CD4-positive, alpha-beta memory T cell (primary cell): ENCODE measurements at regions not wholly inside any gene's neighbourhood (a gene's known extent, or its start where the extent isn't known, plus 50 kb on each side); places are given as distances from the start of the nearest gene placed in this dataset.

Experiments
- CTCF ChIA-PET: fragments of 350-600 bp; sonication (Branson Sonifier 250); formaldehyde crosslinking; loops from one replicate; lab custom pipeline; 2021; ENCODE audit warnings: inconsistent platforms; ENCODE audit not compliant: partially characterized antibody; lab: Charles Lee
- POLR2A ChIA-PET: fragments of 350-600 bp; sonication (Branson Sonifier 250); formaldehyde crosslinking; loops from one replicate; lab custom pipeline; 2021; ENCODE audit not compliant: partially characterized antibody; lab: Charles Lee
- DNase-seq, 5 donors: peaks; one replicate each; pipeline versions ENCODE4 v3.0.0 to v3.0.0-alpha.2; 2020 to 2022; ENCODE audit warnings: mixed read lengths in 1 of 5
- H3K27ac ChIP-seq: one replicate; pipeline ENCODE4 v1.7.0; 2013; ENCODE audit warnings: low read depth, low read length
- H3K27me3 ChIP-seq: 2 replicates; pipeline ENCODE4 v1.7.0; 2013; ENCODE audit warnings: mild to moderate bottlenecking, low read length, moderate library complexity; ENCODE audit not compliant: insufficient read depth
- H3K36me3 ChIP-seq: 2 replicates; pipeline ENCODE4 v1.7.0; 2013; ENCODE audit warnings: mild to moderate bottlenecking, low read length, moderate library complexity; ENCODE audit not compliant: insufficient read depth
- H3K4me1 ChIP-seq: 2 replicates; pipeline ENCODE4 v1.7.0; 2013; ENCODE audit warnings: mild to moderate bottlenecking, low read length, moderate library complexity; ENCODE audit not compliant: insufficient read depth
- H3K4me3 ChIP-seq, 2 donors: one replicate each; pipeline ENCODE4 v1.7.0; 2013; ENCODE audit warnings: low read length in 2 of 2, mild to moderate bottlenecking in 1 of 2
- H3K9me3 ChIP-seq, 2 donors: one replicate each; pipeline ENCODE4 v1.7.0; 2013; ENCODE audit warnings: low read length in 2 of 2, control low read depth in 1 of 2; ENCODE audit not compliant: control insufficient read depth in 1 of 2
- H3K27ac Mint-ChIP-seq, 7 donors: one replicate each; pipeline ENCODE4 v1.8.0; 2020 to 2021; ENCODE audit warnings: mixed read lengths in 7 of 7, mild to moderate bottlenecking in 6 of 7, inconsistent platforms in 3 of 7, moderate library complexity in 3 of 7
- H3K27me3 Mint-ChIP-seq, 2 donors: one replicate each; pipeline ENCODE4 v1.8.0; 2020 to 2021; ENCODE audit warnings: mixed read lengths in 2 of 2
- H3K36me3 Mint-ChIP-seq, 2 donors: one replicate each; pipeline ENCODE4 v1.8.0; 2020 to 2021; ENCODE audit warnings: mixed read lengths in 2 of 2, inconsistent platforms in 1 of 2, mild to moderate bottlenecking in 1 of 2
- H3K4me1 Mint-ChIP-seq, 4 donors: one replicate each; pipeline ENCODE4 v1.8.0; 2020 to 2021; ENCODE audit warnings: mixed read lengths in 4 of 4, mild to moderate bottlenecking in 1 of 4
- H3K4me3 Mint-ChIP-seq, 8 donors: one replicate each; pipeline ENCODE4 v1.8.0; 2020 to 2021; ENCODE audit warnings: mixed read lengths in 8 of 8, mild to moderate bottlenecking in 7 of 8, moderate library complexity in 6 of 8, inconsistent platforms in 3 of 8
- H3K9me3 Mint-ChIP-seq, 8 donors: one replicate each; pipeline ENCODE4 v1.8.0; 2020 to 2021; ENCODE audit warnings: mixed read lengths in 8 of 8, mild to moderate bottlenecking in 5 of 8, inconsistent platforms in 3 of 8, moderate library complexity in 1 of 8
- intact Hi-C: fragments of 100-400 bp; cut with micrococcal nuclease; formaldehyde crosslinking; loops from one replicate; pipeline ENCODE4 v1.15.1; 2023

GRCh38 chr13:86051134-86052103, 252.2 kb upstream of the SLITRK6 start:
- DNase-seq = no peak
- Histone ChIP-seq H3K4me3 (no peak overlapping the region), H3K27me3 (no peaks in the 10 kb centered on the region), H3K9me3 (no peaks in the 10 kb centered on the region), H3K27ac (no peak overlapping the region), H3K4me1 (no peaks in the 10 kb centered on the region), H3K36me3 (no peaks in the 10 kb centered on the region)
- intact Hi-C loops = no loop called here
- POLR2A ChIA-PET = no interaction called here
- no peak overlapping the region for H3K27ac Mint-ChIP-seq
- no peak overlapping the region for H3K4me3 Mint-ChIP-seq
- H3K27me3 Mint-ChIP-seq = no peaks in the 10 kb centered on the region
- CTCF ChIA-PET = no interaction called here
- H3K36me3 Mint-ChIP-seq = no peaks in the 10 kb centered on the region
- peaks cover 0 to 25% (median 11%) of the 10 kb centered on the region in 8 donors for H3K9me3 Mint-ChIP-seq
- H3K4me1 Mint-ChIP-seq = no peaks in the 10 kb centered on the region

- H3K4me3 Mint-ChIP-seq = no peak overlapping the region
- POLR2A ChIA-PET = no interaction called here
- no peak for DNase-seq
- CTCF ChIA-PET = no interaction called here
- Histone ChIP-seq H3K27me3 (no peaks in the 10 kb centered on the region), H3K9me3 (no peaks in the 10 kb centered on the region), H3K36me3 (no peaks in the 10 kb centered on the region), H3K27ac (no peak overlapping the region), H3K4me1 (no peaks in the 10 kb centered on the region), H3K4me3 (no peak overlapping the region)
- intact Hi-C loops = no loop called here
- H3K9me3 Mint-ChIP-seq = peaks cover 0 to 11% (median 3%) of the 10 kb centered on the region in 8 donors
- no peaks in the 10 kb centered on the region for H3K4me1 Mint-ChIP-seq
- no peak overlapping the region for H3K27ac Mint-ChIP-seq
- no peaks in the 10 kb centered on the region for H3K27me3 Mint-ChIP-seq
- H3K36me3 Mint-ChIP-seq = no peaks in the 10 kb centered on the region
These were observed 239.3 kb upstream of the SLITRK6 start for GRCh38 chr13:86038490-86038889.

GRCh38 chr13:86020351-86021002, 221.3 kb upstream of the SLITRK6 start:
- H3K4me3 ChIP-seq = no peak overlapping the region
- H3K27me3 ChIP-seq = no peaks in the 10 kb centered on the region
- intact Hi-C loops = no loop called here
- Mint-ChIP-seq H3K9me3 (peaks cover 0 to 7% (median 2%) of the 10 kb centered on the region in 8 donors), H3K4me1 (no peaks in the 10 kb centered on the region), H3K4me3 (no peak overlapping the region), H3K36me3 (no peaks in the 10 kb centered on the region), H3K27me3 (no peaks in the 10 kb centered on the region), H3K27ac (no peak overlapping the region)
- ChIA-PET POLR2A (no interaction called here), CTCF (no interaction called here)
- no peak for DNase-seq
- no peak overlapping the region for H3K27ac ChIP-seq
- H3K9me3 ChIP-seq = no peaks in the 10 kb centered on the region
- no peaks in the 10 kb centered on the region for H3K36me3 ChIP-seq
- H3K4me1 ChIP-seq = no peaks in the 10 kb centered on the region

- intact Hi-C loops = no loop called here
- H3K4me1 ChIP-seq = no peaks in the 10 kb centered on the region
- H3K36me3 ChIP-seq = no peaks in the 10 kb centered on the region
- no peak overlapping the region for H3K4me3 ChIP-seq
- peaks cover 0 to 16% (median 2%) of the 10 kb centered on the region in 8 donors for H3K9me3 Mint-ChIP-seq
- POLR2A ChIA-PET = no interaction called here
- no peaks in the 10 kb centered on the region for H3K4me1 Mint-ChIP-seq
- CTCF ChIA-PET = no interaction called here
- H3K27me3 Mint-ChIP-seq = no peaks in the 10 kb centered on the region
- H3K36me3 Mint-ChIP-seq = no peaks in the 10 kb centered on the region
- DNase-seq = no peak
- H3K4me3 Mint-ChIP-seq = no peak overlapping the region
- H3K27ac ChIP-seq = no peak overlapping the region
- H3K27me3 ChIP-seq = no peaks in the 10 kb centered on the region
- H3K27ac Mint-ChIP-seq = no peak overlapping the region
- no peaks in the 10 kb centered on the region for H3K9me3 ChIP-seq
These were observed 207.1 kb upstream of the SLITRK6 start for GRCh38 chr13:86006317-86006716.

- POLR2A ChIA-PET = no interaction called here
- Histone ChIP-seq H3K9me3 (no peaks in the 10 kb centered on the region), H3K4me3 (no peak overlapping the region), H3K36me3 (no peaks in the 10 kb centered on the region), H3K27ac (no peak overlapping the region), H3K4me1 (no peaks in the 10 kb centered on the region), H3K27me3 (no peaks in the 10 kb centered on the region)
- intact Hi-C loops = no loop called here
- Mint-ChIP-seq H3K4me1 (no peaks in the 10 kb centered on the region), H3K4me3 (no peak overlapping the region), H3K9me3 (peaks cover 0 to 7% (median 0%) of the 10 kb centered on the region in 8 donors), H3K27me3 (no peaks in the 10 kb centered on the region), H3K36me3 (no peaks in the 10 kb centered on the region), H3K27ac (no peak overlapping the region)
- DNase-seq = no peak
- CTCF ChIA-PET = no interaction called here
These were observed 203.8 kb upstream of the SLITRK6 start for GRCh38 chr13:86003029-86003428.

- Histone ChIP-seq H3K27me3 (no peaks in the 10 kb centered on the region), H3K36me3 (no peaks in the 10 kb centered on the region), H3K9me3 (no peaks in the 10 kb centered on the region), H3K4me3 (no peak overlapping the region), H3K4me1 (no peaks in the 10 kb centered on the region), H3K27ac (no peak overlapping the region)
- no peaks in the 10 kb centered on the region for H3K27me3 Mint-ChIP-seq
- POLR2A ChIA-PET = no interaction called here
- intact Hi-C loops = no loop called here
- CTCF ChIA-PET = no interaction called here
- H3K9me3 Mint-ChIP-seq = peaks cover 0 to 7% (median 0%) of the 10 kb centered on the region in 8 donors
- no peak overlapping the region for H3K27ac Mint-ChIP-seq
- no peak for DNase-seq
- no peaks in the 10 kb centered on the region for H3K4me1 Mint-ChIP-seq
- no peaks in the 10 kb centered on the region for H3K36me3 Mint-ChIP-seq
- H3K4me3 Mint-ChIP-seq = no peak overlapping the region
These were observed 201.3 kb upstream of the SLITRK6 start for GRCh38 chr13:86000546-86000945.

GRCh38 chr13:85997587-85997986, 198.4 kb upstream of the SLITRK6 start:
- intact Hi-C loops = no loop called here
- H3K27ac Mint-ChIP-seq = no peak overlapping the region
- no peaks in the 10 kb centered on the region for H3K4me1 Mint-ChIP-seq

More at GRCh38 chr13:85997587-85997986, 198.4 kb upstream of the SLITRK6 start:
- Mint-ChIP-seq H3K36me3 (no peaks in the 10 kb centered on the region), H3K27me3 (no peaks in the 10 kb centered on the region), H3K4me3 (no peak overlapping the region), H3K9me3 (peaks cover 0 to 3% (median 0%) of the 10 kb centered on the region in 8 donors)
- Histone ChIP-seq H3K36me3 (no peaks in the 10 kb centered on the region), H3K27me3 (no peaks in the 10 kb centered on the region), H3K4me3 (no peak overlapping the region), H3K9me3 (no peaks in the 10 kb centered on the region), H3K27ac (no peak overlapping the region), H3K4me1 (no peaks in the 10 kb centered on the region)
- DNase-seq = no peak
- CTCF ChIA-PET = no interaction called here
- POLR2A ChIA-PET = no interaction called here
